ENCODE measurements at regions not wholly inside any gene's neighbourhood (a gene's known extent, or its start where the extent isn't known, plus 50 kb on each side); places are given as distances from the start of the nearest gene placed in this dataset.

- DNase-seq (ENCODE audit: low spot score) (no peak), ATAC-seq (ENCODE audit: low FRiP score) (no peak)
- TF ChIP-seq CTCF (IDR thresholded peaks at IDR 0.05), result no peak
These were observed 514.5 kb upstream of the RGMA start for GRCh38 chr15:93603550-93603949.

GRCh38 chr15:93587059-93587521 lies 498.1 kb upstream of the RGMA start:
- ATAC-seq (ENCODE audit: low FRiP score) (no peak), DNase-seq (ENCODE audit: low spot score) (no peak)
- TF ChIP-seq CTCF (IDR thresholded peaks at IDR 0.05), result no peak

GRCh38 chr15:93585012-93585411 lies 496.0 kb upstream of the RGMA start:
- ATAC-seq (ENCODE audit: low FRiP score), result no peak
- TF ChIP-seq CTCF (IDR thresholded peaks at IDR 0.05), result no peak
- no peak for DNase-seq (ENCODE audit: low spot score)

- ATAC-seq (ENCODE audit: low FRiP score), result no peak
- DNase-seq (ENCODE audit: low spot score), result no peak
- TF ChIP-seq CTCF (IDR thresholded peaks at IDR 0.05), result no peak
These were observed 495.0 kb upstream of the RGMA start for GRCh38 chr15:93583968-93584367.

GRCh38 chr15:93583552-93583951 lies 494.5 kb upstream of the RGMA start:
- DNase-seq (ENCODE audit: low spot score) (no peak), ATAC-seq (ENCODE audit: low FRiP score) (no peak)
- no peak for TF ChIP-seq CTCF (IDR thresholded peaks at IDR 0.05)

- no peak for TF ChIP-seq CTCF (IDR thresholded peaks at IDR 0.05)
- ATAC-seq (ENCODE audit: low FRiP score), result no peak
- no peak for DNase-seq (ENCODE audit: low spot score)
These were observed 481.5 kb upstream of the RGMA start for GRCh38 chr15:93570527-93570926.

- no peak for DNase-seq (ENCODE audit: low spot score)
- ATAC-seq (ENCODE audit: low FRiP score), result no peak
These were observed 477.8 kb upstream of the RGMA start for GRCh38 chr15:93566762-93567161.

More at GRCh38 chr15:93566762-93567161, 477.8 kb upstream of the RGMA start:
- TF ChIP-seq CTCF (IDR thresholded peaks at IDR 0.05), result no peak
